IMR-90 (cell line): ENCODE measurements at regions not wholly inside any gene's neighbourhood (a gene's known extent, or its start where the extent isn't known, plus 50 kb on each side); places are given as distances from the start of the nearest gene placed in this dataset.

Source experiments
- ATAC-seq: fragments of 200-7000 bp; cut with Tn5 transposase; 2 replicates; pipeline ENCODE4 v1.9.1; 2020; ENCODE audit warnings: low read depth, mild to moderate bottlenecking, moderate library complexity
- BruUV-seq: library from RNA; stranded (reverse); fragments of 400-500 nt; replicated peaks from 2 replicates; lab custom pipeline; 2021; lab: Mats Ljungman, UMichigan
- CTCF ChIA-PET: fragments of 300-600 bp; formaldehyde crosslinking; extraction: SDS; loops from one replicate; lab custom pipeline; 2021; ENCODE audit warnings: antibody characterized with exemption; lab: Yijun Ruan, JAX
- POLR2A ChIA-PET: fragments of 300-600 bp; sonication (Branson Sonifier 250); formaldehyde crosslinking; loops from one replicate; lab custom pipeline; 2022; ENCODE audit warnings: antibody characterized with exemption; ENCODE audit not compliant: unreplicated experiment; lab: Charles Lee
- DNase-seq: peaks from one replicate; pipeline ENCODE4 v3.0.0; 2013
- H2AFZ ChIP-seq: replicated peaks from 2 replicates; pipeline ENCODE3; 2013; ENCODE audit warnings: low read length, mild to moderate bottlenecking; ENCODE audit not compliant: poor library complexity
- H2AK5ac ChIP-seq: 2 replicates; pipeline ENCODE4 v1.6.1; 2013; ENCODE audit warnings: low read depth, low read length, inconsistent platforms
- H2AK9ac ChIP-seq: replicated peaks from 2 replicates; pipeline ENCODE3; 2013; ENCODE audit warnings: mild to moderate bottlenecking, low read depth, low read length, moderate library complexity; ENCODE audit not compliant: poor library complexity
- H2BK120ac ChIP-seq: 2 replicates; pipeline ENCODE4 v1.6.1; 2013; ENCODE audit warnings: low read depth, low read length, inconsistent platforms
- H2BK15ac ChIP-seq: 3 replicates; pipeline ENCODE4 v1.6.1; 2013; ENCODE audit warnings: low read depth, low read length, inconsistent platforms
- H2BK20ac ChIP-seq: 2 replicates; pipeline ENCODE4 v1.6.1; 2013; ENCODE audit warnings: low read depth, mild to moderate bottlenecking, inconsistent platforms, low read length, moderate library complexity
- H2BK5ac ChIP-seq: 2 replicates; pipeline ENCODE4 v1.6.1; 2013; ENCODE audit warnings: mild to moderate bottlenecking, low read depth, low read length, inconsistent platforms; ENCODE audit not compliant: poor library complexity, severe bottlenecking
- H3K14ac ChIP-seq: replicated peaks from 2 replicates; pipeline ENCODE4 v1.6.1; 2013; ENCODE audit warnings: low read depth, low read length, inconsistent platforms
- H3K18ac ChIP-seq: 2 replicates; pipeline ENCODE4 v1.6.1; 2013; ENCODE audit warnings: low read depth, low read length, control low read depth
- H3K23ac ChIP-seq: 2 replicates; pipeline ENCODE4 v1.6.1; 2013; ENCODE audit warnings: low read depth, low read length, inconsistent platforms
- H3K27ac ChIP-seq: 2 replicates; pipeline ENCODE4 v1.5.1; 2013; ENCODE audit warnings: mild to moderate bottlenecking, control low read depth, low read length; ENCODE audit not compliant: insufficient read depth
- H3K27me3 ChIP-seq: 2 replicates; pipeline ENCODE4 v1.6.1; 2013; ENCODE audit warnings: low read length; ENCODE audit not compliant: control insufficient read depth, insufficient read depth
- H3K36me3 ChIP-seq: 2 replicates; pipeline ENCODE4 v1.6.1; 2013; ENCODE audit warnings: low read length, mixed read lengths; ENCODE audit not compliant: control insufficient read depth, insufficient read depth
- H3K4ac ChIP-seq: 2 replicates; pipeline ENCODE4 v1.6.1; 2013; ENCODE audit warnings: low read depth, low read length, inconsistent platforms
- H3K4me1 ChIP-seq: 2 replicates; pipeline ENCODE4 v1.6.1; 2013; ENCODE audit warnings: low read length, mixed read lengths; ENCODE audit not compliant: control insufficient read depth, insufficient read depth
- H3K4me2 ChIP-seq: 2 replicates; pipeline ENCODE4 v1.6.1; 2013; ENCODE audit warnings: low read depth, mild to moderate bottlenecking, control low read depth, low read length, moderate library complexity
- H3K4me3 ChIP-seq: 2 replicates; pipeline ENCODE4 v1.5.1; 2013; ENCODE audit warnings: low read depth, mild to moderate bottlenecking, control low read depth, low read length, moderate library complexity; ENCODE audit not compliant: insufficient read depth
- H3K56ac ChIP-seq: 2 replicates; pipeline ENCODE4 v1.6.1; 2013; ENCODE audit warnings: low read length, inconsistent platforms; ENCODE audit not compliant: insufficient read depth; ENCODE audit errors: extremely low read depth
- H3K79me1 ChIP-seq, 2 experiments: 2 replicates each; pipeline ENCODE4 v1.6.1; 2013; ENCODE audit warnings: low read length in 2 of 2, inconsistent platforms in 1 of 2, low read depth in 1 of 2
- H3K9ac ChIP-seq: 2 replicates; pipeline ENCODE4 v1.6.1; 2013; ENCODE audit warnings: low read depth, low read length, control low read depth
- H3K9me1 ChIP-seq: 2 replicates; pipeline ENCODE4 v1.6.1; 2013; ENCODE audit warnings: low read length, inconsistent platforms; ENCODE audit not compliant: insufficient read depth
- H3K9me3 ChIP-seq: 2 replicates; pipeline ENCODE4 v1.6.1; 2013; ENCODE audit warnings: low read length; ENCODE audit not compliant: control insufficient read depth, insufficient read depth
- H4K20me1 ChIP-seq: 2 replicates; pipeline ENCODE4 v1.6.1; 2013; ENCODE audit warnings: low read length, inconsistent platforms; ENCODE audit not compliant: insufficient read depth
- H4K5ac ChIP-seq: 2 replicates; pipeline ENCODE4 v1.6.1; 2013; ENCODE audit warnings: mild to moderate bottlenecking, low read depth, low read length, control low read depth
- H4K8ac ChIP-seq, 2 experiments: 2 replicates each; pipeline ENCODE4 v1.6.1; 2013; ENCODE audit warnings: low read depth in 2 of 2, low read length in 2 of 2, control low read depth in 1 of 2, inconsistent platforms in 1 of 2
- H4K91ac ChIP-seq: 2 replicates; pipeline ENCODE4 v1.6.1; 2013; ENCODE audit warnings: low read depth, low read length, inconsistent platforms; ENCODE audit not compliant: insufficient read depth
- BHLHE40 ChIP-seq: fragments of 150-350 bp; IDR thresholded peaks from 2 replicates; pipeline ENCODE4 v1.6.1; 2016; ENCODE audit warnings: mild to moderate bottlenecking, low read depth, low read length
- CEBPB ChIP-seq: IDR thresholded peaks from 2 replicates; pipeline ENCODE4 v1.6.1; 2012; ENCODE audit warnings: low read depth, low read length, improper control_type of control experiment
- CTCF ChIP-seq: conservative IDR thresholded peaks from 2 replicates; pipeline ENCODE4 v1.5.1; 2012; ENCODE audit warnings: mild to moderate bottlenecking, low read depth, low read length, improper control_type of control experiment
- ELK1 ChIP-seq: fragments of 150-350 bp; IDR thresholded peaks from 2 replicates; pipeline ENCODE4 v1.6.1; 2016; ENCODE audit warnings: low read depth, mild to moderate bottlenecking, low read length, moderate library complexity, borderline replicate concordance
- MAFK ChIP-seq: IDR thresholded peaks from 2 replicates; pipeline ENCODE4 v1.6.1; 2012; ENCODE audit warnings: low read depth, low read length, improper control_type of control experiment
- MAZ ChIP-seq: IDR thresholded peaks from 2 replicates; pipeline ENCODE4 v1.6.1; 2012; ENCODE audit warnings: low read depth, mild to moderate bottlenecking, low read length, improper control_type of control experiment, moderate library complexity, borderline replicate concordance
- MXI1 ChIP-seq: IDR thresholded peaks from 2 replicates; pipeline ENCODE4 v1.6.1; 2012; ENCODE audit warnings: low read depth, mild to moderate bottlenecking, low read length, moderate library complexity, borderline replicate concordance
- NFE2L2 ChIP-seq: fragments of 150-350 bp; IDR thresholded peaks from 2 replicates; pipeline ENCODE4 v1.6.1; 2016; ENCODE audit warnings: low read depth, mild to moderate bottlenecking, low read length
- RAD21 ChIP-seq: IDR thresholded peaks from 2 replicates; pipeline ENCODE4 v1.6.1; 2012; ENCODE audit warnings: low read length, improper control_type of control experiment
- RFX5 ChIP-seq: IDR thresholded peaks from 2 replicates; pipeline ENCODE4 v1.8.0; 2012; ENCODE audit warnings: low read depth, mild to moderate bottlenecking, low read length, moderate library complexity
- SMC3 ChIP-seq: fragments of 150-350 bp; IDR thresholded peaks from 2 replicates; pipeline ENCODE4 v1.6.1; 2016; ENCODE audit warnings: low read depth, mild to moderate bottlenecking, antibody characterized with exemption, low read length, moderate library complexity
- WGBS, 2 experiments: methylation state at CpG; one replicate each; pipeline versions ENCODE4 v1.1.5 to v1.1.7; 2013; ENCODE audit warnings: missing lambda C conversion rate in 2 of 2; ENCODE audit not compliant: insufficient read length in 1 of 2; ENCODE audit errors: extremely low coverage in 2 of 2; 5-methylcytosine and 5-hydroxymethylcytosine counted together
- dilution Hi-C: fragments of 300-500 bp; cut with HindIII; formaldehyde crosslinking; loops from one replicate; pipeline ENCODE4 v1.14.3; 2018; ENCODE audit warnings: low sequenced_read_pairs; ENCODE audit not compliant: unreplicated experiment
- in situ Hi-C: fragments of 300-500 bp; cut with MboI; formaldehyde crosslinking; loops from 3 replicates; pipeline ENCODE4 v1.14.3; 2019; ENCODE audit warnings: low sequenced_read_pairs, inconsistent platforms, mixed read lengths
- intact Hi-C: fragments of 100-400 bp; cut with micrococcal nuclease; formaldehyde crosslinking; loops from 2 replicates; pipeline ENCODE4 v1.10.0; 2022

DNA sequence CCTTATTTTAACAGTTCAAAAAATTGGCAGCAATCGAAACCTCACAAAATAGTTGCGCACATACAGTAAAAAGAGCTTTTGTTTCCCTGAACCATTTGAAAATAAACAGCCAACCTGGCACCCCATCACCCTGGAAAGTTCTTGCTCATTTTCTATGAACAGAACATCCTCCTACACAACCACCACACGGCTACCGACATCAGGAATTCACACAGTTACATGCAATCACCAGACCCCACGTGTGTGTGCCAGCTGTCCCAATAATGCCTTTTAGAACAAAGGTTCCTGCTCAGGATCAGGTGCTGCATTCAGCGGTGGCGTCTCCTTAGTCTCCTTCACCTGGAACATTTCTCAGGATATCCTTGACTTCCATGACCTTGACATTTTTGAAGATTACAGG lies 186.5 kb downstream of the KLF13 start:
- Histone ChIP-seq H3K4me2 (no peak overlapping the region), H2BK20ac (no peak overlapping the region), H2BK15ac (no peak overlapping the region), H3K27me3 (no peaks in the 10 kb centered on the region; the same call in 1 of the 2 replicates), H3K23ac (no peak overlapping the region), H2AFZ (no peak overlapping the region), H2AK5ac (no peak overlapping the region), H3K4me1 (no peaks in the 10 kb centered on the region), H3K36me3 (no peaks in the 10 kb centered on the region), H4K91ac (no peak overlapping the region), H3K9me3 (no peaks in the 10 kb centered on the region), H3K27ac (no peak overlapping the region), H3K56ac (no peak overlapping the region), H3K79me1 (no peaks in the 10 kb centered on the region), H2AK9ac (no peak overlapping the region), H3K14ac (no peak overlapping the region), H3K9ac (no peak overlapping the region), H4K20me1 (no peaks in the 10 kb centered on the region), H3K4ac (no peak overlapping the region), H3K9me1 (no peaks in the 10 kb centered on the region), H3K4me3 (no peak overlapping the region), H4K8ac (no peak overlapping the region), H3K18ac (no peak overlapping the region), H2BK120ac (no peak overlapping the region), H4K5ac (no peak overlapping the region), H2BK5ac (no peak overlapping the region)
- no TSS peak for BruUV-seq
- WGBS, 2 experiments: 83% methylated on average over 4 of the region's 7 CpGs; no CpG with 5 or more reads in 1 of the 2 experiments
- ChIA-PET POLR2A (no interaction called here), CTCF (no interaction called here)
- intact Hi-C loops (no loop called here), dilution Hi-C loops (no loop called here), in situ Hi-C loops (no loop called here)
- ATAC-seq (no peak), DNase-seq (no peak)
- no peak for TF ChIP-seq RFX5
- no peak for TF ChIP-seq ELK1
- no peak for TF ChIP-seq RAD21
- no peak for TF ChIP-seq CTCF
- TF ChIP-seq SMC3: no peak
- no peak for TF ChIP-seq MXI1
- TF ChIP-seq CEBPB: no peak
- TF ChIP-seq MAFK: no peak
- TF ChIP-seq MAZ: no peak
- no peak for TF ChIP-seq BHLHE40
- no peak for TF ChIP-seq NFE2L2
